ENCODE measurements at regions not wholly inside any gene's neighbourhood (a gene's known extent, or its start where the extent isn't known, plus 50 kb on each side); places are given as distances from the start of the nearest gene placed in this dataset.

GRCh38 chr5:158304607-158305006, 445.7 kb upstream of the CLINT1 start:
- Mint-ChIP-seq H3K27me3 (ENCODE audit: low read depth) (peaks cover 8% of the 10 kb centered on the region), H3K27ac (ENCODE audit: unreplicated experiment) (no peak overlapping the region), H3K4me3 (no peak overlapping the region), H3K9me3 (no peaks in the 10 kb centered on the region), H3K36me3 (ENCODE audit: low read depth) (no peaks in the 10 kb centered on the region), H3K4me1 (no peaks in the 10 kb centered on the region)
- no peak for TF ChIP-seq CTCF (conservative IDR thresholded peaks at IDR 0.05)
- no peak for DNase-seq (ENCODE audit: low read depth, low spot score)

- TF ChIP-seq CTCF (conservative IDR thresholded peaks at IDR 0.05) = no peak
- H3K27ac Mint-ChIP-seq (ENCODE audit: unreplicated experiment) = no peak overlapping the region
- no peaks in the 10 kb centered on the region for H3K9me3 Mint-ChIP-seq
- no peak overlapping the region for H3K4me3 Mint-ChIP-seq
- DNase-seq (ENCODE audit: low read depth, low spot score) = no peak
- H3K36me3 Mint-ChIP-seq (ENCODE audit: low read depth) = no peaks in the 10 kb centered on the region
- H3K27me3 Mint-ChIP-seq (ENCODE audit: low read depth) = peaks cover 5% of the 10 kb centered on the region
- no peaks in the 10 kb centered on the region for H3K4me1 Mint-ChIP-seq
Observed at GRCh38 chr5:158303883-158304282, 444.9 kb upstream of the CLINT1 start.

- no peak overlapping the region for H3K27ac Mint-ChIP-seq (ENCODE audit: unreplicated experiment)
- TF ChIP-seq CTCF (conservative IDR thresholded peaks at IDR 0.05) = no peak
- no peaks in the 10 kb centered on the region for H3K36me3 Mint-ChIP-seq (ENCODE audit: low read depth)
- H3K4me1 Mint-ChIP-seq = no peaks in the 10 kb centered on the region
- peaks cover 2% of the 10 kb centered on the region for H3K27me3 Mint-ChIP-seq (ENCODE audit: low read depth)
- no peaks in the 10 kb centered on the region for H3K9me3 Mint-ChIP-seq
- no peak for DNase-seq (ENCODE audit: low read depth, low spot score)
- no peak overlapping the region for H3K4me3 Mint-ChIP-seq
Observed at GRCh38 chr5:158303275-158303674, 444.3 kb upstream of the CLINT1 start.

- Mint-ChIP-seq H3K9me3 (peaks cover 2% of the 10 kb centered on the region), H3K4me3 (no peak overlapping the region), H3K36me3 (ENCODE audit: low read depth) (peaks cover 2% of the 10 kb centered on the region), H3K27ac (ENCODE audit: unreplicated experiment) (no peak overlapping the region), H3K4me1 (no peaks in the 10 kb centered on the region), H3K27me3 (ENCODE audit: low read depth) (no peaks in the 10 kb centered on the region)
- TF ChIP-seq CTCF (conservative IDR thresholded peaks at IDR 0.05) = no peak
- DNase-seq (ENCODE audit: low read depth, low spot score) = no peak
Observed at GRCh38 chr5:158302029-158302428, 443.1 kb upstream of the CLINT1 start.

GRCh38 chr5:158301186-158301585, 442.2 kb upstream of the CLINT1 start:
- Mint-ChIP-seq H3K4me1 (no peaks in the 10 kb centered on the region), H3K4me3 (no peak overlapping the region), H3K9me3 (peaks cover 5% of the 10 kb centered on the region), H3K27me3 (ENCODE audit: low read depth) (no peaks in the 10 kb centered on the region), H3K36me3 (ENCODE audit: low read depth) (peaks cover 4% of the 10 kb centered on the region), H3K27ac (ENCODE audit: unreplicated experiment) (no peak overlapping the region)
- DNase-seq (ENCODE audit: low read depth, low spot score) = no peak
- no peak for TF ChIP-seq CTCF (conservative IDR thresholded peaks at IDR 0.05)

GRCh38 chr5:158300256-158300655, 441.3 kb upstream of the CLINT1 start:
- H3K27ac Mint-ChIP-seq (ENCODE audit: unreplicated experiment) = no peak overlapping the region
- H3K4me3 Mint-ChIP-seq = no peak overlapping the region
- no peaks in the 10 kb centered on the region for H3K4me1 Mint-ChIP-seq
- no peak for TF ChIP-seq CTCF (conservative IDR thresholded peaks at IDR 0.05)
- H3K27me3 Mint-ChIP-seq (ENCODE audit: low read depth) = no peaks in the 10 kb centered on the region
- H3K36me3 Mint-ChIP-seq (ENCODE audit: low read depth) = peaks cover 4% of the 10 kb centered on the region
- H3K9me3 Mint-ChIP-seq = peaks cover 5% of the 10 kb centered on the region
- no peak for DNase-seq (ENCODE audit: low read depth, low spot score)

Measured in neural crest cell (in vitro differentiated cells).